RWPE2 (cell line): ENCODE measurements at regions not wholly inside any gene's neighbourhood (a gene's known extent, or its start where the extent isn't known, plus 50 kb on each side); places are given as distances from the start of the nearest gene placed in this dataset.

Source experiments
- ATAC-seq: fragments of 200-7000 bp; cut with Tn5 transposase; 3 replicates; pipeline ENCODE4 v1.9.1; 2021; ENCODE audit warnings: low read depth
- DNase-seq: peaks from one replicate; pipeline ENCODE4 v3.0.0-alpha.2; 2020; ENCODE audit warnings: low spot score
- H3K27ac ChIP-seq: fragments of 450-650 bp; 2 replicates; pipeline ENCODE4 v1.5.1; 2017; ENCODE audit warnings: mild to moderate bottlenecking; ENCODE audit not compliant: poor library complexity, severe bottlenecking
- H3K27me3 ChIP-seq: fragments of 250-450 bp; sonication (Bioruptor Pico); 2 replicates; pipeline ENCODE4 v1.5.1; 2021; ENCODE audit warnings: mild to moderate bottlenecking, moderate library complexity; ENCODE audit not compliant: insufficient read depth, poor library complexity, severe bottlenecking
- H3K36me3 ChIP-seq: fragments of 250-450 bp; sonication (Bioruptor Pico); 2 replicates; pipeline ENCODE4 v1.5.1; 2020; ENCODE audit warnings: low read depth, mild to moderate bottlenecking, moderate library complexity
- H3K4me1 ChIP-seq: fragments of 250-450 bp; sonication (Bioruptor Pico); 2 replicates; pipeline ENCODE4 v1.5.1; 2021; ENCODE audit warnings: mild to moderate bottlenecking, moderate library complexity; ENCODE audit not compliant: insufficient read depth, poor library complexity, severe bottlenecking
- H3K4me3 ChIP-seq: fragments of 250-450 bp; sonication (Bioruptor Pico); 2 replicates; pipeline ENCODE4 v1.5.1; 2021; ENCODE audit warnings: mild to moderate bottlenecking, moderate library complexity; ENCODE audit not compliant: severe bottlenecking
- H3K9me3 ChIP-seq: fragments of 250-450 bp; sonication (Bioruptor Pico); 2 replicates; pipeline ENCODE4 v1.5.1; 2021; ENCODE audit warnings: mild to moderate bottlenecking, moderate library complexity; ENCODE audit not compliant: severe bottlenecking
- TF ChIP-seq, protein P1 (sequence below): fragments of 450-650 bp; IDR thresholded peaks from one replicate; pipeline ENCODE4 v1.5.1; 2017; ENCODE audit warnings: mild to moderate bottlenecking, moderate library complexity; ENCODE audit not compliant: poor library complexity, severe bottlenecking

DNA sequence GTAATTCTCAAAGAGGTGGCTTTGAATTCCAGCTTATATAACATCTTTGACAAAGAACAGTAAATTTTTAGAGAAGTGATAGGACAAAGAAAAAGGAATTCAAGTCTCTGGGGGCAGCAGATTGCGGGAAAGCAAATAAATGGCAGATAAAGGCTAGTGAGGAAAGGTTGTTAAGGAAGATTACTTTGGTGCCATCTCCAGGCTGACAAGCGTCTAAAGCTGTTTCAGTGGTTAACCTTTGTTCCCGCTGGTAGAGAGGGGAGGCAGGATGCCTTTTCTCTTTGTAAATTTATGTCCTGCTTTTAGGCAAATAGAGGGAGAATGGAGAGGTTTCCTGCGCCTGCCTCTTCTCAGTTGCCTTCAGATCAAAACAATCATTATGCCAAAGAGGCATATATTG, 431.2 kb upstream of the CHST9 start:
- ATAC-seq, result no peak
- H3K9me3 ChIP-seq, result no peaks in the 10 kb centered on the region
- H3K4me3 ChIP-seq, result no peak overlapping the region
- H3K36me3 ChIP-seq, result no peaks in the 10 kb centered on the region
- H3K27ac ChIP-seq, result no peak overlapping the region
- no peaks in the 10 kb centered on the region for H3K4me1 ChIP-seq
- no peaks in the 10 kb centered on the region for H3K27me3 ChIP-seq
- TF ChIP-seq, protein P1, sequence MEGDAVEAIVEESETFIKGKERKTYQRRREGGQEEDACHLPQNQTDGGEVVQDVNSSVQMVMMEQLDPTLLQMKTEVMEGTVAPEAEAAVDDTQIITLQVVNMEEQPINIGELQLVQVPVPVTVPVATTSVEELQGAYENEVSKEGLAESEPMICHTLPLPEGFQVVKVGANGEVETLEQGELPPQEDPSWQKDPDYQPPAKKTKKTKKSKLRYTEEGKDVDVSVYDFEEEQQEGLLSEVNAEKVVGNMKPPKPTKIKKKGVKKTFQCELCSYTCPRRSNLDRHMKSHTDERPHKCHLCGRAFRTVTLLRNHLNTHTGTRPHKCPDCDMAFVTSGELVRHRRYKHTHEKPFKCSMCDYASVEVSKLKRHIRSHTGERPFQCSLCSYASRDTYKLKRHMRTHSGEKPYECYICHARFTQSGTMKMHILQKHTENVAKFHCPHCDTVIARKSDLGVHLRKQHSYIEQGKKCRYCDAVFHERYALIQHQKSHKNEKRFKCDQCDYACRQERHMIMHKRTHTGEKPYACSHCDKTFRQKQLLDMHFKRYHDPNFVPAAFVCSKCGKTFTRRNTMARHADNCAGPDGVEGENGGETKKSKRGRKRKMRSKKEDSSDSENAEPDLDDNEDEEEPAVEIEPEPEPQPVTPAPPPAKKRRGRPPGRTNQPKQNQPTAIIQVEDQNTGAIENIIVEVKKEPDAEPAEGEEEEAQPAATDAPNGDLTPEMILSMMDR, result no peak
- no peak for DNase-seq

DNA sequence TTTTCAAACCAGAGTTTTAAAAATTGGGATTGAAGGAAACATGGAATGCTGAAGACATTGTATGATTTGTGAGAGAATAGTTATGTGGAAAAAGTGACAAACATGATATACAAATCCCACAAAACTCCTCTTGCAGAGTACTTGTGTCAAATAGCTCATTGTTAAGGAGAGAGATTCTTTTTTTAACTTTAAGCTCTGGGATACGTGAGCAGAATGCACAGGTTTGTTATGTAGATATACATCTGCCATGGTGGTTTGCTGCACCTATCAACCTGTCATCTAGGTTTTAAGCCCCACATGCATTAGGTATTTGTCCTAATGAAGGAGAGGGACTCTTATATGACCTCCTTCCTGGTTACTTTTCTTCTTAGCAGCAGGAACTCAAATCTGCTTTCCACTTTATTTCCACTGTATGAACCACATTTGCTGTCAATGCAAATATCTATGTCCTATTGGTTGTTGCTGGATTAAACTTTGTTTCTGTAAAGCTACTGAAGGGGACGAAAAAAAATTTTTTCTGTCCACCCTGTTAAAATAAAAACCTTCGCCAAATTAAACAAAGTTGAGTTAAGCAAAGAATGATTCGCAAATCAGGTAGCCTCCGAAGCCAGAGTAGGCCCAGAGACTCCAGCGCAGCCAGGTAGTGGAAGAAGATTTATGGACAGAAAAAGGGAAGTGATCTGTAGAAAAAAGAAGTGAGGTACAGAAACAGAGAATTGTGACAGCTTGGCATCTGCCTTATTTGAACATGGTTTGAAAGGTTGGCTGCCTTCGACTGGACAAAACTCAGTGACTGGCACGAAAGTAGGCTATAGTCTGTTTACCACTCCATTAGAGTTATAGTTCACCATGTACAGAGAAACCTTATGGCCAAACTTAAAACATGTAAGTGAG, 430.1 kb upstream of the CHST9 start:
- no peaks in the 10 kb centered on the region for H3K4me1 ChIP-seq
- H3K27ac ChIP-seq, result no peak overlapping the region
- DNase-seq (no peak), ATAC-seq (no peak)
- no peak overlapping the region for H3K4me3 ChIP-seq
- H3K9me3 ChIP-seq, result no peaks in the 10 kb centered on the region
- TF ChIP-seq, protein P1, result no peak
- no peaks in the 10 kb centered on the region for H3K27me3 ChIP-seq
- H3K36me3 ChIP-seq, result no peaks in the 10 kb centered on the region

DNA sequence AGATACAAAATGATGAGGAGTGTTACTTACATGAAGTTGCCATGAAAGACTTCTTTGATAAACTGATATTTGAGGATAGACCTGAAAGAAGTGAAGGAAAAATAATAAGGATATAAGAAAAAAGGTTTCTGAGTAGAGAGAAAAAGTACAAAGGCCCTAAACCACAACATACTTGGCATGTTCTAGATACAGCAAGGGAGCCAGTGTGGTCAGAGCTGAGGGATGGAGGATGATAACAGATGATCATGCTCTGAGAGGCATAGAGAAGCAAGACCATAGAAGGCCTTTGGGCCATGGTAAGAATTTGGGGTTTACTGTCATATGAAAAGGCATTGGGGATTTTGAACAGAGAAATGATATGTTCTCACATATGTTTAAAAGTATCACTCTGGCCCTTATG, 424.1 kb upstream of the CHST9 start:
- TF ChIP-seq, protein P1, result no peak
- H3K9me3 ChIP-seq, result no peaks in the 10 kb centered on the region
- H3K36me3 ChIP-seq, result no peaks in the 10 kb centered on the region
- ATAC-seq, result no peak
- H3K4me3 ChIP-seq, result no peak overlapping the region
- no peaks in the 10 kb centered on the region for H3K27me3 ChIP-seq
- DNase-seq, result no peak
- no peak overlapping the region for H3K27ac ChIP-seq
- no peaks in the 10 kb centered on the region for H3K4me1 ChIP-seq

DNA sequence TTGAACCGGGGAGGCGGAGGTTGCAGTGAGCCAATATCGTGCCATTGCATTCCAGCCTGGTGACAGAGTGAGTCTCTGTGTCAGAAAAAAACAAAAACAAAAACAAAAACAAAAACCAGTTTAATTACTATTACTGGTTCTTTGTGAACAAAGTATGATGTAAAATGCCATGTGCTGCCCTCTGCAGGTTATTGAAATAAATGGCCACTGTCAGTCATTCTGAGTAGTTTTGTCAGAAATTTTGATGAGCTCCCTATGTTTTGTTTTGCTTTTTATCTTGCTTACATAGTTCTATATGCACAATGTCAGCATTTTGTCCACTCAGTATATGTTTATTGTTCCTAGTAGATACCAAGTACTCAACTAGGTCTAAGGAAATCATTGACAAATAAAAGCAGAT, 423.6 kb upstream of the CHST9 start:
- TF ChIP-seq, protein P1, result peak; percentile 72
- Histone ChIP-seq H3K36me3 (no peaks in the 10 kb centered on the region), H3K27me3 (no peaks in the 10 kb centered on the region), H3K4me1 (no peaks in the 10 kb centered on the region), H3K9me3 (no peaks in the 10 kb centered on the region), H3K4me3 (no peak overlapping the region), H3K27ac (no peak overlapping the region)
- DNase-seq (no peak), ATAC-seq (no peak)

DNA sequence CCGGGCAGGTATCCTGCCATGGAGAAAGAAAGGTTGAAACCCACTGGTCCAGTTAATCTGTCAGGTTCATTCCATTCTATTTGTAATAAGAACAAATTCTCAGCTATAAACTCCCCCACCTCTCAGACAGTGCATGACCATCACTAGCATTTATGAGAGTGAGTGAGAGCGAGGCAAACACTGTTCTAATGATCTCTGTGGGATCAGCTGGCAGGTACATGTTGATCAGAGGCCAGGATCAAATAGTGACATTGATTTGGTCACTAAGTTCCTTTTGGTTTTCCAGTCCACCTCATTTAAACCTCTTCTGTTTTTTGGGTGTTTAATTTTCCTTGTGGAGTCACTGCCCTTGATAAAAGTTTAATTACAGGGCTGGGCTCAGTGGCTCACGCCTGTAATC, 423.1 kb upstream of the CHST9 start:
- H3K4me3 ChIP-seq, result no peak overlapping the region
- no peaks in the 10 kb centered on the region for H3K9me3 ChIP-seq
- no peaks in the 10 kb centered on the region for H3K27me3 ChIP-seq
- H3K36me3 ChIP-seq, result no peaks in the 10 kb centered on the region
- DNase-seq (no peak), ATAC-seq (no peak)
- H3K27ac ChIP-seq, result no peak overlapping the region
- TF ChIP-seq, protein P1, result no peak
- no peaks in the 10 kb centered on the region for H3K4me1 ChIP-seq
